HepG2 (cell line): ENCODE measurements at regions not wholly inside any gene's neighbourhood (a gene's known extent, or its start where the extent isn't known, plus 50 kb on each side); places are given as distances from the start of the nearest gene placed in this dataset.
A peak's percentile ranks its signal among the peaks of the same experiment; 100 is the strongest.

ENCODE experiments used
- ATAC-seq: fragments of 200-7000 bp; cut with Tn5 transposase; 3 replicates; pipeline ENCODE4 v1.9.1; 2020; ENCODE audit warnings: mild to moderate bottlenecking, moderate library complexity
- BruUV-seq: library from RNA; stranded (reverse); fragments of 400-500 nt; replicated peaks from 2 replicates; lab custom pipeline; 2021; lab: Mats Ljungman, UMichigan
- CTCF ChIA-PET: fragments of 300-600 bp; formaldehyde crosslinking; extraction: SDS; loops from one replicate; lab custom pipeline; 2021; ENCODE audit warnings: low total read pairs, inconsistent platforms, low intra/inter-chr PET ratio; lab: Yijun Ruan, JAX
- POLR2A ChIA-PET: fragments of 350-600 bp; sonication (Branson Sonifier 250); formaldehyde crosslinking; loops from one replicate; lab custom pipeline; 2020; ENCODE audit warnings: antibody characterized with exemption, inconsistent platforms; lab: Yijun Ruan, JAX
- DNase-seq: peaks from one replicate; pipeline ENCODE4 v3.0.0-alpha.2; 2015; ENCODE audit warnings: low spot score
- FAIRE-seq: peaks from 3 replicates; lab custom pipeline; 2011; peaks lifted over from hg19 to GRCh38; lab: Jason Lieb, UNC
- H2AFZ ChIP-seq: one replicate; pipeline ENCODE4 v1.6.1; 2011; ENCODE audit warnings: low read length, inconsistent platforms
- H3K27ac ChIP-seq: fragments of 300-600 bp; 3 replicates; pipeline ENCODE4 v1.8.0; 2011; ENCODE audit warnings: mixed run types, mild to moderate bottlenecking, mixed read lengths, low read length, inconsistent platforms; ENCODE audit not compliant: insufficient read depth; ENCODE audit errors: extremely low read length
- H3K27me3 ChIP-seq, 2 experiments: fragments of 200-600 bp in 1 of 2; 2 replicates in 1 of 2; 3 replicates in 1 of 2; pipeline versions ENCODE4 v1.6.0 to v1.8.0; 2011; ENCODE audit warnings: low read length in 2 of 2, mild to moderate bottlenecking in 2 of 2, moderate library complexity in 2 of 2, inconsistent platforms in 1 of 2; ENCODE audit not compliant: insufficient read depth in 2 of 2, control insufficient read depth in 1 of 2
- H3K36me3 ChIP-seq, 2 experiments: fragments of 200-600 bp in 1 of 2; replicated peaks in 1 of 2; 2 replicates in 1 of 2; 3 replicates in 1 of 2; pipeline versions ENCODE4 v1.5.1 to v1.8.0; 2011; ENCODE audit warnings: low read length in 2 of 2, inconsistent platforms in 1 of 2; ENCODE audit not compliant: insufficient read depth in 2 of 2, control insufficient read depth in 1 of 2
- H3K4me1 ChIP-seq: 2 replicates; pipeline ENCODE4 v1.5.1; 2012; ENCODE audit warnings: low read length, inconsistent platforms; ENCODE audit not compliant: insufficient read depth
- H3K4me2 ChIP-seq: 2 replicates; pipeline ENCODE4 v1.6.0; 2011; ENCODE audit warnings: low read depth, low read length, inconsistent platforms
- H3K4me3 ChIP-seq, 3 experiments: fragments of 200-600 bp in 1 of 3; sonication (generic), shearing (Covaris generic) in 1 of 3; replicated peaks in 1 of 3; 2 replicates each; pipeline ENCODE4 v1.5.1; 2011 to 2016; ENCODE audit warnings: low read length in 3 of 3, inconsistent platforms in 2 of 3, low read depth in 2 of 3, mild to moderate bottlenecking in 2 of 3, control low read depth in 1 of 3, mixed read lengths in 1 of 3; ENCODE audit not compliant: insufficient read depth in 1 of 3
- H3K79me2 ChIP-seq: one replicate; pipeline ENCODE4 v1.6.1; 2011; ENCODE audit warnings: low read length, inconsistent platforms; ENCODE audit not compliant: insufficient read depth
- H3K9ac ChIP-seq: 2 replicates; pipeline ENCODE4 v1.6.0; 2011; ENCODE audit warnings: mild to moderate bottlenecking, low read depth, low read length, inconsistent platforms; ENCODE audit not compliant: insufficient read depth
- H3K9me3 ChIP-seq: 2 replicates; pipeline ENCODE4 v1.5.1; 2012; ENCODE audit warnings: mild to moderate bottlenecking, low read length
- H4K20me1 ChIP-seq: 2 replicates; pipeline ENCODE4 v1.6.0; 2011; ENCODE audit warnings: inconsistent platforms, mild to moderate bottlenecking, low read length, moderate library complexity; ENCODE audit not compliant: insufficient read depth
- AHDC1 ChIP-seq: sonication (generic); formaldehyde crosslinking; IDR thresholded peaks from 2 replicates; pipeline ENCODE4 v1.5.1; 2020; ENCODE audit warnings: mild to moderate bottlenecking, missing genetic modification reagents, borderline replicate concordance
- FOXA3 ChIP-seq: IDR thresholded peaks from 2 replicates; pipeline ENCODE4 v1.6.1; 2016; ENCODE audit warnings: missing genetic modification reagents, missing compliant biosample characterization
- RAD21 ChIP-seq: fragments of 450-650 bp; formaldehyde crosslinking; IDR thresholded peaks from 2 replicates; pipeline ENCODE4 v1.5.0; 2020; ENCODE audit warnings: mild to moderate bottlenecking
- RFX1 ChIP-seq: fragments of 450-650 bp; IDR thresholded peaks from 2 replicates; pipeline ENCODE4 v1.6.1; 2017
- SNAI1 ChIP-seq: sonication (generic); formaldehyde crosslinking; IDR thresholded peaks from 2 replicates; pipeline ENCODE4 v1.5.0; 2020; ENCODE audit warnings: mild to moderate bottlenecking, missing genetic modification reagents, borderline replicate concordance
- U2AF1 ChIP-seq: fragments of 200-400 bp; formaldehyde crosslinking; optimal IDR thresholded peaks from 2 replicates; pipeline ENCODE3; 2017; ENCODE audit warnings: mild to moderate bottlenecking, low read depth, low read length
- YEATS2 ChIP-seq: sonication (generic); formaldehyde crosslinking; IDR thresholded peaks from 2 replicates; pipeline ENCODE4 v1.4.0; 2020; ENCODE audit warnings: missing genetic modification reagents, borderline replicate concordance
- ZNF549 ChIP-seq: sonication (generic); formaldehyde crosslinking; IDR thresholded peaks from 2 replicates; pipeline ENCODE4 v1.5.0; 2020; ENCODE audit warnings: missing genetic modification reagents
- ZNF720 ChIP-seq: sonication (generic); formaldehyde crosslinking; IDR thresholded peaks from 2 replicates; pipeline ENCODE4 v1.4.0; 2020; ENCODE audit warnings: missing genetic modification reagents
- ZNF724P ChIP-seq: sonication (generic); formaldehyde crosslinking; IDR thresholded peaks from 2 replicates; pipeline ENCODE4 v1.8.0; 2022; ENCODE audit warnings: missing genetic modification reagents, borderline replicate concordance
- WGBS: methylation state at CpG from one replicate; pipeline ENCODE4 v1.1.6; 2017; ENCODE audit warnings: low lambda C conversion rate; 5-methylcytosine and 5-hydroxymethylcytosine counted together
- in situ Hi-C: cut with HindIII; loops from 2 replicates; pipeline ENCODE4 v1.10.0; 2017; ENCODE audit warnings: low pct_unique_long_range_greater_than_20kb; ENCODE audit not compliant: extremely low pct_ligation_motif_present
- intact Hi-C: fragments of 100-400 bp; cut with micrococcal nuclease; formaldehyde crosslinking; loops from one replicate; pipeline ENCODE4 v1.10.0; 2022; ENCODE audit not compliant: unreplicated experiment
- TF ChIP-seq, protein P1 (sequence below): sonication (generic); formaldehyde crosslinking; IDR thresholded peaks from 2 replicates; pipeline ENCODE4 v1.5.1; 2020; ENCODE audit warnings: missing genetic modification reagents, mild to moderate bottlenecking, borderline replicate concordance

GRCh38 chr6:82000551-82000950, 247.0 kb downstream of the IBTK start (continued):
- no peak for TF ChIP-seq AHDC1

DNA sequence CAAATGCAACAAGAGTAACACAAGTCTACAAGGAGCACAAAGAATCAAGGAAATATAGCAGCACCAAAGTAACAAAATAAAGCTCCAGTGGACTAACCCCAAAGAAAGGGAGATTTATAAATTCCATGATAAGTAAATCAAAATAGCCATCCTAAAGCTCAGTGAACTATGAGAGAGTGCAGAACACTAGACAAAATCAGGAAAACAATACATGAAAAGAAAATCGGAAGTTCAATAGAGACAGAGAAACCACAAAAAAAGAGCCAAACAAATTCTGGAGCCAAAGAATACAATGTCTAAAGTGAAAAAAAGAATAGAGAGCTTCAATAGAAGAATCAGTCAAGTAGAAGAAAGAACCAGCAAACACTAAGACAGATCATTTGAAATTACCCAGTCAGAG, 247.3 kb upstream of the TENT5A start:
- BruUV-seq: no TSS peak
- Histone ChIP-seq H2AFZ (no peak overlapping the region), H3K4me3 (no peak overlapping the region), H3K27me3 (no peaks in the 10 kb centered on the region), H3K4me2 (0 out of 2 replicates have a peak overlapping the region, but pooled peaks have one; percentile 39), H3K9ac (no peak overlapping the region), H3K27ac (no peak overlapping the region), H3K9me3 (no peaks in the 10 kb centered on the region), H4K20me1 (no peaks in the 10 kb centered on the region), H3K36me3 (no peaks in the 10 kb centered on the region), H3K79me2 (no peaks in the 10 kb centered on the region), H3K4me1 (peaks cover 29% of the 10 kb centered on the region)
- no peak for DNase-seq
- intact Hi-C loops: loop anchor here (10.0 kb wide), 3 partner anchors 145 to 745 kb away; no protein-coding TSS in a partner anchor
- TF ChIP-seq ZNF549 (CRISPR knock-in tag) (no peak), ZNF724P (CRISPR knock-in tag) (no peak), YEATS2 (CRISPR knock-in tag) (no peak), FOXA3 (CRISPR knock-in tag) (no peak), ZNF720 (no peak), SNAI1 (CRISPR knock-in tag) (no peak), RFX1 (no peak), U2AF1 (no peak), RAD21 (CRISPR knock-in tag) (no peak)
- TF ChIP-seq, protein P1, sequence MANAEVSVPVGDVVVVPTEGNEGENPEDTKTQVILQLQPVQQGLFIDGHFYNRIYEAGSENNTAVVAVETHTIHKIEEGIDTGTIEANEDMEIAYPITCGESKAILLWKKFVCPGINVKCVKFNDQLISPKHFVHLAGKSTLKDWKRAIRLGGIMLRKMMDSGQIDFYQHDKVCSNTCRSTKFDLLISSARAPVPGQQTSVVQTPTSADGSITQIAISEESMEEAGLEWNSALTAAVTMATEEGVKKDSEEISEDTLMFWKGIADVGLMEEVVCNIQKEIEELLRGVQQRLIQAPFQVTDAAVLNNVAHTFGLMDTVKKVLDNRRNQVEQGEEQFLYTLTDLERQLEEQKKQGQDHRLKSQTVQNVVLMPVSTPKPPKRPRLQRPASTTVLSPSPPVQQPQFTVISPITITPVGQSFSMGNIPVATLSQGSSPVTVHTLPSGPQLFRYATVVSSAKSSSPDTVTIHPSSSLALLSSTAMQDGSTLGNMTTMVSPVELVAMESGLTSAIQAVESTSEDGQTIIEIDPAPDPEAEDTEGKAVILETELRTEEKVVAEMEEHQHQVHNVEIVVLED: no peak
- CTCF ChIA-PET: no interaction called here
- WGBS: 71% methylated on average over 1 of the region's 1 CpG
- no peak for ATAC-seq
- POLR2A ChIA-PET: no interaction called here
- in situ Hi-C loops: loop anchor here (5.0 to 25.0 kb wide), 2 partner anchors 248 to 763 kb away; partner anchors contain the start of gene TENT5A
- no peak for FAIRE-seq
